PC-3 (cell line): ENCODE measurements at regions not wholly inside any gene's neighbourhood (a gene's known extent, or its start where the extent isn't known, plus 50 kb on each side); places are given as distances from the start of the nearest gene placed in this dataset.

ENCODE experiments used
- EZH2 ChIP-seq: fragments of 300-600 bp; sonication (generic); IDR thresholded peaks from one replicate; pipeline ENCODE4 v1.6.1; 2017; ENCODE audit warnings: antibody characterized with exemption, mild to moderate bottlenecking, low read length; ENCODE audit not compliant: unreplicated experiment
- EZH2phosphoT487 ChIP-seq: fragments of 300-600 bp; sonication (generic); IDR thresholded peaks from 2 replicates; pipeline ENCODE4 v1.6.1; 2018; ENCODE audit warnings: mild to moderate bottlenecking, antibody characterized with exemption, low read length, borderline replicate concordance
- TF ChIP-seq, protein P1 (sequence below): fragments of 300-600 bp; sonication (generic); conservative IDR thresholded peaks from 2 replicates; pipeline ENCODE4 v1.5.1; 2017; ENCODE audit warnings: antibody characterized with exemption, low read depth, mild to moderate bottlenecking, low read length

DNA sequence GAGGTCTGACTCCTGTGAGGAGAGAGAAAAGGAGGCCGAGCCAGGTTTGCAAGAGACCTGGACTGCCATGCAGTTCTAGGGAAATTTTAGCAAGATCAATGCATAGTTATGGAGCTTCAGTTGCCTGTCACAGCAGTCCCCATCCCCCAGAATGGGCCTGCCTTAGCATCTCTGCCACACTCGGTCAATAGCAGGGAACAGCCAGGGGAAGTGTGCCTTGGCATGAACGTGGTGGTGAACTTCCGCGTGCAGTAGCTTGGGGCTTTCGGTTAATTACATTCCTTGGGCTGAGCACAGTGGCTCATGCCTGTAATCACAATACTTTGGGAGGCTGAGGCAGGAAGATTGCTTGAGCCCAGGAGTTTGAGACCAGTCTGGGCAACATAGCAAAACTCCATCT lies 157.8 kb downstream of the TLE1 start:
- TF ChIP-seq, protein P1, sequence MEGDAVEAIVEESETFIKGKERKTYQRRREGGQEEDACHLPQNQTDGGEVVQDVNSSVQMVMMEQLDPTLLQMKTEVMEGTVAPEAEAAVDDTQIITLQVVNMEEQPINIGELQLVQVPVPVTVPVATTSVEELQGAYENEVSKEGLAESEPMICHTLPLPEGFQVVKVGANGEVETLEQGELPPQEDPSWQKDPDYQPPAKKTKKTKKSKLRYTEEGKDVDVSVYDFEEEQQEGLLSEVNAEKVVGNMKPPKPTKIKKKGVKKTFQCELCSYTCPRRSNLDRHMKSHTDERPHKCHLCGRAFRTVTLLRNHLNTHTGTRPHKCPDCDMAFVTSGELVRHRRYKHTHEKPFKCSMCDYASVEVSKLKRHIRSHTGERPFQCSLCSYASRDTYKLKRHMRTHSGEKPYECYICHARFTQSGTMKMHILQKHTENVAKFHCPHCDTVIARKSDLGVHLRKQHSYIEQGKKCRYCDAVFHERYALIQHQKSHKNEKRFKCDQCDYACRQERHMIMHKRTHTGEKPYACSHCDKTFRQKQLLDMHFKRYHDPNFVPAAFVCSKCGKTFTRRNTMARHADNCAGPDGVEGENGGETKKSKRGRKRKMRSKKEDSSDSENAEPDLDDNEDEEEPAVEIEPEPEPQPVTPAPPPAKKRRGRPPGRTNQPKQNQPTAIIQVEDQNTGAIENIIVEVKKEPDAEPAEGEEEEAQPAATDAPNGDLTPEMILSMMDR: no peak
- TF ChIP-seq EZH2phosphoT487: no peak
- no peak for TF ChIP-seq EZH2
